C4-2B (cell line): ENCODE measurements at regions not wholly inside any gene's neighbourhood (a gene's known extent, or its start where the extent isn't known, plus 50 kb on each side); places are given as distances from the start of the nearest gene placed in this dataset.

ENCODE experiments used
- ZFX ChIP-seq: fragments of 450-650 bp; IDR thresholded peaks from 2 replicates; pipeline ENCODE4 v1.6.1; 2017
- TF ChIP-seq, protein P1 (sequence below): fragments of 450-650 bp; conservative IDR thresholded peaks from 2 replicates; pipeline ENCODE4 v1.5.1; 2017; ENCODE audit warnings: mild to moderate bottlenecking

DNA sequence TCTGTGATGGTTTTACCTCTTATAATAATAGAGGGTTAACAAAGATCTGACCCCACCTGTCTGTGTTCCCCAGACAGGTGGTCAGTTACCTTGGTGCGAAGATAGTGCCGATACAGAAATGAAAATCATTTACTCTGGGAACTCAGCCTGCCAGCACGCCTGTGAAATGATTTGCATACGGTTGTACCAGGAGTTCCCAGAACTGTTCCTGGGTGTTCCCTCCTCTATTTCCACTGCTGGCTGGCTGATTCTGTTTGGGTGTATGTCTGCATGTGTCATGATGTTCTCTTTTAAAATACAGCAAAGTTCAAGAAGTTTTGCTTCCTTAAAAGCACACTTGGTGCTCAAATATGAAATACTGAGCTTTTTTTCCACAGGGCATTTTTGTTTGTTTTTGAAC is 527.1 kb downstream of the FGF9 start:
- TF ChIP-seq, protein P1, sequence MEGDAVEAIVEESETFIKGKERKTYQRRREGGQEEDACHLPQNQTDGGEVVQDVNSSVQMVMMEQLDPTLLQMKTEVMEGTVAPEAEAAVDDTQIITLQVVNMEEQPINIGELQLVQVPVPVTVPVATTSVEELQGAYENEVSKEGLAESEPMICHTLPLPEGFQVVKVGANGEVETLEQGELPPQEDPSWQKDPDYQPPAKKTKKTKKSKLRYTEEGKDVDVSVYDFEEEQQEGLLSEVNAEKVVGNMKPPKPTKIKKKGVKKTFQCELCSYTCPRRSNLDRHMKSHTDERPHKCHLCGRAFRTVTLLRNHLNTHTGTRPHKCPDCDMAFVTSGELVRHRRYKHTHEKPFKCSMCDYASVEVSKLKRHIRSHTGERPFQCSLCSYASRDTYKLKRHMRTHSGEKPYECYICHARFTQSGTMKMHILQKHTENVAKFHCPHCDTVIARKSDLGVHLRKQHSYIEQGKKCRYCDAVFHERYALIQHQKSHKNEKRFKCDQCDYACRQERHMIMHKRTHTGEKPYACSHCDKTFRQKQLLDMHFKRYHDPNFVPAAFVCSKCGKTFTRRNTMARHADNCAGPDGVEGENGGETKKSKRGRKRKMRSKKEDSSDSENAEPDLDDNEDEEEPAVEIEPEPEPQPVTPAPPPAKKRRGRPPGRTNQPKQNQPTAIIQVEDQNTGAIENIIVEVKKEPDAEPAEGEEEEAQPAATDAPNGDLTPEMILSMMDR: no peak
- no peak for TF ChIP-seq ZFX
